Immature natural killer cell (primary cell): ENCODE measurements at regions not wholly inside any gene's neighbourhood (a gene's known extent, or its start where the extent isn't known, plus 50 kb on each side); places are given as distances from the start of the nearest gene placed in this dataset.
"Not testable (repeated sequence)": the region's sequence is repeated elsewhere in the genome, so short reads cannot be mapped to it uniquely, and the experiment has no call there.

Experiments
- DNase-seq, 3 donors: peaks; one replicate each; pipeline ENCODE4 v3.0.0; 2022; ENCODE audit warnings: mixed read lengths in 1 of 3
- H3K27ac Mint-ChIP-seq, 6 donors: one replicate each; pipeline ENCODE4 v1.8.0; 2020; ENCODE audit warnings: mixed read lengths in 6 of 6, mild to moderate bottlenecking in 5 of 6, inconsistent platforms in 4 of 6, moderate library complexity in 3 of 6
- H3K27me3 Mint-ChIP-seq, 3 donors: one replicate each; pipeline ENCODE4 v1.8.0; 2020 to 2021; ENCODE audit warnings: low read depth in 3 of 3, mild to moderate bottlenecking in 3 of 3, mixed read lengths in 3 of 3, moderate library complexity in 3 of 3, inconsistent platforms in 1 of 3
- H3K36me3 Mint-ChIP-seq, 3 donors: one replicate each; pipeline ENCODE4 v1.8.0; 2020; ENCODE audit warnings: mixed read lengths in 3 of 3, inconsistent platforms in 2 of 3, mild to moderate bottlenecking in 2 of 3
- H3K4me1 Mint-ChIP-seq, 2 donors: one replicate each; pipeline ENCODE4 v1.8.0; 2020; ENCODE audit warnings: inconsistent platforms in 2 of 2, mild to moderate bottlenecking in 2 of 2, mixed read lengths in 2 of 2, moderate library complexity in 1 of 2
- H3K4me3 Mint-ChIP-seq, 5 donors: one replicate each; pipeline ENCODE4 v1.8.0; 2020; ENCODE audit warnings: mild to moderate bottlenecking in 5 of 5, mixed read lengths in 5 of 5, inconsistent platforms in 3 of 5, moderate library complexity in 3 of 5
- H3K9me3 Mint-ChIP-seq, 6 donors: one replicate each; pipeline ENCODE4 v1.8.0; 2020; ENCODE audit warnings: mild to moderate bottlenecking in 6 of 6, mixed read lengths in 6 of 6, inconsistent platforms in 4 of 6, moderate library complexity in 3 of 6

DNA sequence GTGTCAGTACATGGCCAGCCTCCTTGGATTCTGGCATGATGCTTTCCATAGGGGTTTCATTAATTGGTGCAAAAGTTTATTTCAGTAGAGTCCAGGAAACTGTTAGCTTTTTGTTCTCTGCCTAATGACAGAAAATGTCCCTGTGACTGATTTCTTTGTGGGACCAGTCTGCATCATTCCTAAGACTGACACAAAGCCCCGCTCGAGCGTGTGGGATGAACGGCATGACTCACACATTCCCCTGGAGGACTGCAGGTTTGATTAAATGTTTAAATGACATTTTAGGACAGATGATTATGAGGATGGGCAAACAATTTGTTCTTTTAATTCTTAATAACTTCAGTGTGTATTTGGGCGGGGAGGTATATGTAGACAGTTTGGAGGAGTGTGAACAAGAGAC, 120.9 kb upstream of the ERV3-1 start:
- not testable (repeated sequence) for H3K4me1 Mint-ChIP-seq, H3K9me3 Mint-ChIP-seq, H3K27me3 Mint-ChIP-seq, H3K36me3 Mint-ChIP-seq, DNase-seq, H3K4me3 Mint-ChIP-seq, H3K27ac Mint-ChIP-seq

DNA sequence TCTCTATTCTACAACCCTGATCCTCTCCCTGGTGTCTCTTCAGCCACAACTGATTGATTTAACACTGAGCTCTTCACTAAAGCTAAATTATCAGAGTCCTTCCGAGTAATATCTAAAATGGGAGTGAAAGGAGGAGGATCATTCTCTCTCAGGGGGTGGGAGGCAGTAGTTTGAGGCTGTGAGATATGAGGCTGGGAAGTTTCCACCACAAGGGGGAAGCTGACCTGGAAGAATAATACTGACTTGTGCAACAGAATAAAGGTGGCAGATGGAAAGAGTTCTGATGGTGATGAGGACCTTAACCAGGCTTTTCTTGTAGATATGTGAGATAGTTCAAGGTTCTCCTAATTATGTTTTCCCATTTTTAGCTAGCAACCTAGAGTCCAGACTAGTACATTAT, 118.1 kb upstream of the ERV3-1 start:
- not testable (repeated sequence) for H3K36me3 Mint-ChIP-seq, H3K4me3 Mint-ChIP-seq, H3K9me3 Mint-ChIP-seq, H3K27me3 Mint-ChIP-seq, H3K4me1 Mint-ChIP-seq, H3K27ac Mint-ChIP-seq, DNase-seq

DNA sequence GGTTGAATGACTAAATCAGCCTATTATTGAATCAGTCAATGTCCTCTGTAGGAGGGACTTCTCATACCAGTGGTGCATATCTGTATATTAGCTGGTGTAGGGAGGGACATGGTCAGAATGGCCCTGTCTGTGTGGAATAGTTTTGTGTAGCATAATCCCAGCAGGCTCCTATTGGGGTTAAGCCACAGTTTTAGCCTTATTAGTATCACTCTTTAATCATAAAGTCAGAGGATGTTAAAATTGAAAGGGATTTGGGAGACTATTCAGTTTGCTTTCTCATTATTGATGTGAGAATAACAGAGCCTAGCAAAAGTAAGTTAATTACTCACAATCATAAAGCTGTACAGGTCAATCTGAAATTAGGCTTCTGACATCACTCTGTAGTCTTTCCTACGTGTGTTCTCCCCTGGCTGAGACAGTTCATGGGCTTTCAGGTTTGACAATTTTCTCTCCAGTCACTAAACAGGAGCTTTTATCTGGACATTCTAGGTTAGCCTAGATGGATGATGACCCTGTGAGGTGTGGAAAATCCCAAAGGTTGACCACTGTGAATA, 99.2 kb upstream of the ERV3-1 start:
- DNase-seq, H3K4me1 Mint-ChIP-seq, H3K27ac Mint-ChIP-seq, H3K4me3 Mint-ChIP-seq, H3K27me3 Mint-ChIP-seq, H3K9me3 Mint-ChIP-seq: not testable (repeated sequence)
- peaks cover 0 to 13% (median 3%) of the 10 kb centered on the region in 3 donors for H3K36me3 Mint-ChIP-seq

DNA sequence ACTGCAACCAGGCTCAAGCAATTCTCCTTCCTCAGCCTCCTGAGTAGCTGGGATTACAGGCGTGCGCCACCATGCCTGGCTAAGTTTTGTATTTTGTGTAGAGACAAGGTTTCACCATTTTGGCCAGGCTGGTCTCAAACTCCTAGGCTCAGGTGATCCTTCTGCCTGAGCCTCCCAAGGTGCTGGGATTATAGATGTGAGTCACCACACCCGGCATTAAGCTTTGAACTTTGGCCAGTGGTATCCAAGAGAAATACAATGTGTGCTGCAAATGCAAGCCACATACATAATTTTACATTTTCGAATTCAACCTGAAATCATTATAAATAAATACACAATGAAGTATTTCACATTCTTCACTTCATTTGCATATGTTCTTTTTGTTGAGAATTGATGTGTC, 94.0 kb upstream of the ERV3-1 start:
- peaks cover 3 to 13% (median 8%) of the 10 kb centered on the region in 3 donors for H3K36me3 Mint-ChIP-seq
- H3K9me3 Mint-ChIP-seq, DNase-seq, H3K4me1 Mint-ChIP-seq, H3K27ac Mint-ChIP-seq, H3K27me3 Mint-ChIP-seq, H3K4me3 Mint-ChIP-seq: not testable (repeated sequence)

DNA sequence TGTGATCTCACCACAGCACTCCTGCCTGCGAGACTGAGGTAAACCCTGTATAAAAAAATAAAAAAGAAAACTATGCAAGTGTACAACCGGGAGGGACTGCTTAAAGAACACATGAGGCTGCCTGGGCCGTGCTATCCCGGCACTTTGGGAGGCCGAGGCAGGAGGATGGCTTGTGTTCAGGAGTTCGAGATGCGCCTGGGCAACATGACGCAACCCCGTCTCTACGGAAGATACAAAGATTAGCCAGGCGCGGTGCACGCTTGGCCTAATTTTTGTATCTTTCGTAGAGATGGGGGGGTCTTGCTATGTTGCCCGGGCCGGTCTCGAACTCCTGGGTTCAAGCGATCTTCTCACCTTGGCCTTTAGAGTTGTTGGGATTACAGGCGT, 75.2 kb upstream of the ERV3-1 start:
- H3K4me1 Mint-ChIP-seq, H3K27me3 Mint-ChIP-seq, DNase-seq, H3K9me3 Mint-ChIP-seq, H3K36me3 Mint-ChIP-seq: not testable (repeated sequence)
- Mint-ChIP-seq H3K4me3 (peak overlapping the region; percentile 88 to 93 (median 91)), H3K27ac (peak overlapping the region; percentile 88 to 93 (median 91))

DNA sequence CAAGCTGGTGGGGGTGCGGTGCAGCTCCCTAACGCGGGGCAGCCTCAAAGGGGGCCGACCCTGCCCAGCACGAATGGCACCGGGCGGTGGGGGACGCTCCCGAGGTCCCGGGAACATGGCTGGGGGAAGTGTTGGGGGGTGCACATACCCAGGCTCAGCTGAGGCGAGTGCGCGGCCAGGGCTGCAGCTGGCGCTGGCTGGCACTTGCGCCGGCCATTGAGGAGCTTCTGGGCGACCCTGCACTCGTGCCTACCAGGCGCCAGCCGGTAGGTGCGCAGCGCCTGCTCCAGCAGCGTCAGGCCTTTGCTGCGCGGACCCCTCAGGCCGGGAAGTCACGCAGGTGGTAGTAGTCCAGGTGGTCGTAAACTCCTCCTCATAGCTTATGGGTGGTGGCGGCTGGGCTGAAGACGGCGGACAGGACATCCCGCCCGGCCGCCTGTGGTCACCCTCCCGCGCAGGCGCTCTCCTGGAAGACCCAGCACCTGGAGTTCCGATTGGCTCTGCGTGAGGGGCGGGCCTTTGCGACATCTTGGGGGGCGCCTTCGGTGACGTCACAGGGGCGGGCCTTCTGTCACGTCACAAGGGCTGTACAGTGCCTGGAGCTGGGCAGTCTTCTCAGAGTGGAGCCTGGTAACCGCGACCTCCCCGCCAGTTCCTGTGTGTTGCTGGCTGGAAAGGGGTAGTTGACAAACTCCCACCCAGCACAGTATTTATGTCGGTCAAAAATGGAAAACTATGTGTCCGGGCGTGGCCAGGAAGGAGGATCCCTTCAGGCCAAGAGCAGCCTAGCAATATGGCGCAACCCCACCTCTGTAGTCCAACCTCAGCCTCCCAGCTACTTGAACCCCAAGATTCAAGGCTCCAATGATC, 74.5 kb upstream of the ERV3-1 start:
- not testable (repeated sequence) for H3K4me1 Mint-ChIP-seq, H3K36me3 Mint-ChIP-seq, H3K27me3 Mint-ChIP-seq, H3K9me3 Mint-ChIP-seq
- peak; percentile 93 to 95 (median 94) for DNase-seq
- Mint-ChIP-seq H3K4me3 (peak overlapping the region; percentile 88 to 93 (median 91)), H3K27ac (peak overlapping the region; percentile 88 to 93 (median 91))

DNA sequence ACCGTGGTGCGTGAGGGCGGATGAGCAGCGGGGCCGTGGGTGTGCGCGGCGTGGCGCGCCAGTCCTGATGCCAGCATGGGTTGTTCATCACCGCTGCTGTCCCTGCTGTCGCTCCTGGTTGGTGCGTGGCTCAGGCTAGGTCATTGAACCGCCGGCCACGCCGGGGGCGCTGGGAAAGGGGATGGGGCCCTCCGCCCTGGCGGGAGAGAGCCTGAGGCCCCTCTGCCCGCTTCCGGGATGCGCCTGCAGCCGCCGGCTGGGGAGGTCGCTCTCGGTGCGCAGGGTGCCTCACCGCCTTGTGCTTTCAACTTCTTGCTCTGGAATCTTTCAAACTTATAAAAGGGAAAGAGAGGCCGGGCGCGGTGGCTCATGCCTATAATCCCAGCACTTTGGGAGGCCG, 68.5 kb upstream of the ERV3-1 start:
- H3K4me3 Mint-ChIP-seq, H3K27me3 Mint-ChIP-seq, DNase-seq, H3K27ac Mint-ChIP-seq, H3K9me3 Mint-ChIP-seq, H3K4me1 Mint-ChIP-seq, H3K36me3 Mint-ChIP-seq: not testable (repeated sequence)

DNA sequence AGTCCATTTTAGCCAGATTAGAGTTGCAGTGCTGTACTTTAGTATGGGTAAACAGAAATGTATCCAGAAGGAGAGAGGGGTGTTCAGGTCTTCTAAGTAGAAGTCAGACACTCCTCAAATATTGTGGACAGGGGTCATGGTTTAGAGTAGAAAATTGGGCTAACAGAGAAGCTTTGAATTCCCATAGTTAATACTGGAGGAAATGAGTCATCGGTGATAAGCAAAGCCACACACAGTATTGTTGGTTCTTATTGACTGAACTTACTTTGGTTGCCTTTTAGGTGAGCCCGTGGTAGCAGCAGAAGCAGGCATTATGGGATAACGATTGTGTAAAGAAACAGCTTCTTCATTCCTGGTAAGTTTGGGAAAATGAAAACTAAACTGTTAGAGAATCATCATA, 66.7 kb upstream of the ERV3-1 start:
- not testable (repeated sequence) for H3K27ac Mint-ChIP-seq, H3K36me3 Mint-ChIP-seq, H3K4me3 Mint-ChIP-seq, H3K4me1 Mint-ChIP-seq, DNase-seq, H3K9me3 Mint-ChIP-seq, H3K27me3 Mint-ChIP-seq

DNA sequence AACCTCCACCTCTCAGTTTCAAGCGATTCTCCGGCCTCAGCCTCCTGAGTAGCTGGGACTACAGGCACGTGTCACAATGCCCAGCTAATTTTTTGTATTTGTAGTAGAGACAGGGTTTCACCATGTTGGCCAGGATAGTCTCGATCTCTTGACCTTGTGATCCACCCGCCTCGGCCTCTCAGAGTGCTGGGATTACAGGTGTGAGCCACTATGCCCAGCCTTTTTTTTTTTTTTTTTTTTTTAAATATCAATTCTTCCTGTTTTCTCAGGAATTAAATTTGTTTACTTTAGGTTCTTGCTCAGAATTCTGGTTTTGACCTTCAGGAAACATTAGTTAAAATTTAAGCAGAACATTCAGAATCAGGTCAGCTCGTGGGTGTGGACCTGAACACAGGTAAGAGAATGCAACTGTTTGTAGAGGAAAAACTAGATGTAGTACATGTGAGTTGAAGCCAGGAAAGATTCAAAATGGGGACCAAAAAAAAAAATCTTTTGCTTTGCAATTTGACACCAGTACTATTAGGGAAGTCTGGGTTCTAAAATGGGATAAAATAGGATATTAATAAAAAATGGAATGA, 65.5 kb upstream of the ERV3-1 start:
- not testable (repeated sequence) for H3K4me1 Mint-ChIP-seq, H3K36me3 Mint-ChIP-seq, DNase-seq, H3K27me3 Mint-ChIP-seq, H3K4me3 Mint-ChIP-seq, H3K9me3 Mint-ChIP-seq
- peak overlapping the region in 1 of 6 donors; percentile 22 for H3K27ac Mint-ChIP-seq

DNA sequence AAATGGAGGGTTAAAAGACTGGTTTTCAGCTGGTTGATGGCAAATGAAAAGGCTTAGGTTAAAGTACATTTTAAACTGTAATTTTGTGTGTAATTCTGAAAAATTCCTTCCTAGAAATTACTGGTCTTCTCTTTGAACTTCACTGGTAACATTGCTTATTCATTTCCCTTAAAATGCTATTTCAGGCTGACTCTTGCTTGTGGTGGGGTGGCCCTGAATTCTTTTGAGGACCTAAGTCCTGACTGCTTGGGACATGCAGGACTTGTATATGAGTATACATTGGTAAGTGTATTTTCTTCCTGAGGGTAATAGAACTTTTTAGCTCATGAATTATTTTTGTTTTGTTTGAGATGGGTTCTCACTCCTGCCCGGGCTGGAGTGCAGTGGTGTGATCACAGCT, 63.0 kb upstream of the ERV3-1 start:
- DNase-seq, H3K4me3 Mint-ChIP-seq, H3K4me1 Mint-ChIP-seq, H3K36me3 Mint-ChIP-seq, H3K27me3 Mint-ChIP-seq, H3K9me3 Mint-ChIP-seq: not testable (repeated sequence)
- H3K27ac Mint-ChIP-seq, result peak overlapping the region in 2 of 6 donors; percentile 19 to 34

DNA sequence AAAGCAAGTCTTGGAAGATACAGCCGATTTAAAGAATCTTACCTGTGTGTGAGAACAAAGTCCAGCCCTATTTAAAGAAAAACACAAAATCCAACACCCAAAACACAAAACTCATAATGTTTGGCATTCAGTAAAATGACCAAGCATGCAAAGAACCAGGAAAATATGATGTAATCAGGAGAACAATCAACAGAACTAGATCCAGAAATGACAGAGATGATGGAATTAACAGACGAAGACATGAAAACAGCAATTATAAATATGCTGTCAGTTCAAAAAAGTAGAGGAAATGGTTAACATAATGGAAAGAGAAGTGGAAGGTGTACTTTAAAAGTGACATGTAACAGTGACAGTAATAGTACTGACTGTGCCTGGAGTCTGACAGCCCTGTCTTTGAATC, 56.1 kb upstream of the ERV3-1 start:
- not testable (repeated sequence) for H3K4me1 Mint-ChIP-seq
- peak overlapping the region in 1 of 6 donors; percentile 8 for H3K27ac Mint-ChIP-seq

DNA sequence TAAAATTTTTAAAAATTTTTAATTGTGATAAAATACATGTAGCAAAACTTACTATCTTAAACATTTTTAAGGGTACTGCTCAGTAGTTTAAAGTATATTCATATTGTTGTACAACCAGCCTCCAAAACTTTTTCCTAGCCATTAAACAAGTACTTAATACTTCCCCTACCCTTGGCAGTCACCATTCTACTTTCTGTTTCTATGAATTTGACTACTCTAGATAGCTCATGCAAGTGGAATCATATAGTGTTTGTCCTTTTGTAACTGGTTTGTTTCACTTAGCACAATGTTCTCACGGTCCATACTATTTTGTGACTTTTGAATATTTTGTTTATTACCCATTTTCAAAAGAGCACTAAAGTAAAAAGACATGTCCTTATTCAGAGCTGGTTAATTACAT, 52.8 kb upstream of the ERV3-1 start:
- H3K4me1 Mint-ChIP-seq, DNase-seq, H3K27ac Mint-ChIP-seq, H3K9me3 Mint-ChIP-seq, H3K27me3 Mint-ChIP-seq, H3K4me3 Mint-ChIP-seq: not testable (repeated sequence)
- H3K36me3 Mint-ChIP-seq, result peaks cover 5 to 11% (median 10%) of the 10 kb centered on the region in 3 donors

More for the DNA sequence above, 56.1 kb upstream of the ERV3-1 start:
- H3K4me3 Mint-ChIP-seq, H3K9me3 Mint-ChIP-seq, H3K27me3 Mint-ChIP-seq, H3K36me3 Mint-ChIP-seq, DNase-seq: not testable (repeated sequence)
